ENCODE measurements at regions not wholly inside any gene's neighbourhood (a gene's known extent, or its start where the extent isn't known, plus 50 kb on each side); places are given as distances from the start of the nearest gene placed in this dataset.

DNA sequence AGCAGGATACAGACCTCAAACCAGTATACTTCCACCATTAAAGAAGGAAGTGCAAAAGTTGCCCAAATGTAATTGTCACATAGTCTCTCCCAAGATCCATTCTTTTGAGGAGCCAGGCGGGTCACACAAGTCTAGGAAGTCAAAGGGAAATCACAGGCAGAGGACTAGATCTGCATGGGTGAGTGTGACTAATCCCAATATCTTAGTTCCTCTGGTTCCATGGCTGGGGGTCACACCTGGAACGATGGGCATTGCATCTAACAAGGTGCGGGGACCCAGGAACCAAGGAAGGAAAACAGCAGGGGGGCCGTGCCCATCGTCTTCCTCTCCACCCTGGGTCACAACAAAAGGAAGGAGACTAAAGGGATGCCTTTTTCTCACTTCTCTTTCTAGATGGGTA lies 1138.8 kb downstream of the XPNPEP1 start:
- TF ChIP-seq, protein P1, sequence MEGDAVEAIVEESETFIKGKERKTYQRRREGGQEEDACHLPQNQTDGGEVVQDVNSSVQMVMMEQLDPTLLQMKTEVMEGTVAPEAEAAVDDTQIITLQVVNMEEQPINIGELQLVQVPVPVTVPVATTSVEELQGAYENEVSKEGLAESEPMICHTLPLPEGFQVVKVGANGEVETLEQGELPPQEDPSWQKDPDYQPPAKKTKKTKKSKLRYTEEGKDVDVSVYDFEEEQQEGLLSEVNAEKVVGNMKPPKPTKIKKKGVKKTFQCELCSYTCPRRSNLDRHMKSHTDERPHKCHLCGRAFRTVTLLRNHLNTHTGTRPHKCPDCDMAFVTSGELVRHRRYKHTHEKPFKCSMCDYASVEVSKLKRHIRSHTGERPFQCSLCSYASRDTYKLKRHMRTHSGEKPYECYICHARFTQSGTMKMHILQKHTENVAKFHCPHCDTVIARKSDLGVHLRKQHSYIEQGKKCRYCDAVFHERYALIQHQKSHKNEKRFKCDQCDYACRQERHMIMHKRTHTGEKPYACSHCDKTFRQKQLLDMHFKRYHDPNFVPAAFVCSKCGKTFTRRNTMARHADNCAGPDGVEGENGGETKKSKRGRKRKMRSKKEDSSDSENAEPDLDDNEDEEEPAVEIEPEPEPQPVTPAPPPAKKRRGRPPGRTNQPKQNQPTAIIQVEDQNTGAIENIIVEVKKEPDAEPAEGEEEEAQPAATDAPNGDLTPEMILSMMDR (IDR thresholded peaks at IDR 0.05; ENCODE audit: insufficient read depth, low read depth, low read length), result no peak
- H3K4me3 ChIP-seq (ENCODE audit: low read depth, low read length), result no peak overlapping the region

DNA sequence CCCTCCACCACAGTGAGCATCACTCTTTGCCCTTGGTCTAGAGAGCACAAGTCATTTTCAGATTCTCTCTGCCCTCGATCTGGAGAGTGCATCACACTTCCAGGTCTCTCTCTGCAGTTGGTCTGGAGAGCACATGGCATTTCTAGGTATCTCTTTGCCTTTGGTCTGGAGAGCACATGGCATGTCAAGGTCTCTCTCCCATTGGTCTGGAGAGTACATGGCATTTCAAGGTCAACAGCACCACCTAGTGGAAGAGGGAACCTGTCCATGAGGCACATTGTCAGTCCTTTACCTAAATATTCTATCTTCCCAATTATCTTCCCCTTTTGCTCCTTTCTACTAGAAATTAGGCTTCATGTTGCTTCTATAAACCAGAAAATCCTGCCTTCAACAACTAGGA lies 1139.4 kb downstream of the XPNPEP1 start:
- no peak overlapping the region for H3K4me3 ChIP-seq (ENCODE audit: low read depth, low read length)
- peak; percentile 43 for DNase-seq (ENCODE audit: low read depth)
- TF ChIP-seq, protein P1 (IDR thresholded peaks at IDR 0.05; ENCODE audit: insufficient read depth, low read depth, low read length), result peak; percentile 38

More for the DNA sequence above, 1138.8 kb downstream of the XPNPEP1 start:
- DNase-seq (ENCODE audit: low read depth), result no peak

DNA sequence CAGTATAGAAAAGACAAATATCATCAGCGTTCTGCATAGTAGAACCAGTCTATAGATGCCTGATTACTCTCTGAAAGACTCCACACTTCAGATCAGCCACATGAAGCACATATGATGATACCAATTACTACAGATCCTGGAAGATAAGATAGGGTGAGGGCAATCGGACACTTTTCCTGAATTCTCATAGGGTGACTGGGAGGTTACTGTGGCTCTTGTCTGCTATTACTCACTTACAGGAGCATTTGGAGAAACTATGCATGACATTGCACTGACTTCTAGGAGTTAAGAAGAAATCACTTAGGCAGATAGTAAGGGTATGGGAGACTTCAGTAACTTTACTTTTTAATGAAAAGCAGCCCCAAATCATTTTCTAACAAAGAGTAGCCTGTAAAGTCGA lies 1140.9 kb downstream of the XPNPEP1 start:
- no peak overlapping the region for H3K4me3 ChIP-seq (ENCODE audit: low read depth, low read length)
- TF ChIP-seq, protein P1 (IDR thresholded peaks at IDR 0.05; ENCODE audit: insufficient read depth, low read depth, low read length), result no peak
- no peak for DNase-seq (ENCODE audit: low read depth)

DNA sequence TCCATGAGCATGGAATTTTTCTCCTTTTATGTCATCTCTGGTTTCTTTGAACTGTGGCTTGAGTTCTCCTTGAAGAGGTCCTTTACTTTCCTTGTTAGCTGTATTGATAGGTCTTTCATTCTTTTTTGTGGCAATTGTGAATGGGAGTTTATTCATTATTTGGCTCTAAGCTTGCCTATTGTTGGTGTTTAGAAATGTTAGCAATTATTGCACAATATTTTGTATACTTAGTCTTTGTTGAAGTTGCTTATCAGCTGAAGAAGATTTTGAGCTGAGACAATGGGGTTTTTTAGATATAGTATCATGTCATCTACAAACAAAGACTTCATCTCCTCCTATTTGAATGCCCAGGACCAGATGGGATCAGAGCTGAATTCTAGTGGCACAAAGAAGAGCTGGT lies 1143.8 kb downstream of the XPNPEP1 start:
- TF ChIP-seq, protein P1 (IDR thresholded peaks at IDR 0.05; ENCODE audit: insufficient read depth, low read depth, low read length), result no peak
- no peak overlapping the region for H3K4me3 ChIP-seq (ENCODE audit: low read depth, low read length)

DNA sequence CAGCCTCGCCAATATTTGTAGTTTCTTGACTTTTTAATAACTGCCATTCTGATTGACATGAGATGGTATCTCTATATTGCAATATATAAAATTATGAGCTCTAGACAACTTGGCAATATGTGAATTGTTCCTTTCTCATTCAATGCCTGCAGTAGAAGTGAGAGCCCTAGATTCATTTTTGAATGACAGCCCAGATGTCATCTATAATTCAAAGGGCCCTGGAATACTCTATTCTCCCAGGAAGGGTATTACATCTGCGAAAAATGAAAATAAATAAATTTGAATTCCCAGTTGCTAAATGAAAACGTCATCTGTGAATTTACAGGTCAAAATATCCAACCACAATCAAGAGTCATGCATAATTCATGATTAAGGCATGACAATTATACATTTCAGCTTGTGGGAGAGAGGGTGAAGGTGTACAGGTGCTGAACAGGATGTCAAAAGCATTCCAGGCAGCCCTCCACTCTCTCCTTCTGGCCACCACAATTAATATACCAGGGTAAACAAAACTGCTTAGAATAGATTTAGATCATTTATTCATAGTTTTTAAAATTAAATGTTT lies 1147.3 kb downstream of the XPNPEP1 start:
- TF ChIP-seq, protein P1 (IDR thresholded peaks at IDR 0.05; ENCODE audit: insufficient read depth, low read depth, low read length), result no peak
- H3K4me3 ChIP-seq (ENCODE audit: low read depth, low read length), result no peak overlapping the region
- peak; percentile 23 for DNase-seq (ENCODE audit: low read depth)

More for the DNA sequence above, 1143.8 kb downstream of the XPNPEP1 start:
- DNase-seq (ENCODE audit: low read depth), result no peak

DNA sequence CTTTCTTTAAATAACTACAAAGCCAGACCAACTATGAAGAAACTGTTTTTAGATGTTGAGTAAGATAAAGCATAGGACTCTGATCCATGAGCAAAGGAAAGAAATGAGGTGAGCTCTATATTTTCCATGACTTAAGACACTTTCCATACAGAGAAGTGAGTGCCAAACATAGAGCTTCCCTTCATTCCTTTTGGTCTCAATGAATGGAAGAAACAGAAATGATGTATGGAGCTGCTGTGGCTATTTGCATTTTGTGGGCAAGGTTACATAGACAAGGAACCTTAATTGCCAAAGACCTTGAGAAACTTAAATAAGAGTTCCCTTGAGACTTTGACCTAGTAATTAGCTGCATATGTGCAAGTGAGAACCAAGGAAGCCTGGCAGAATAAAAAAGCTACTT lies 1152.2 kb downstream of the XPNPEP1 start:
- no peak overlapping the region for H3K4me3 ChIP-seq (ENCODE audit: low read depth, low read length)
- no peak for DNase-seq (ENCODE audit: low read depth)
- TF ChIP-seq, protein P1 (IDR thresholded peaks at IDR 0.05; ENCODE audit: insufficient read depth, low read depth, low read length), result no peak

DNA sequence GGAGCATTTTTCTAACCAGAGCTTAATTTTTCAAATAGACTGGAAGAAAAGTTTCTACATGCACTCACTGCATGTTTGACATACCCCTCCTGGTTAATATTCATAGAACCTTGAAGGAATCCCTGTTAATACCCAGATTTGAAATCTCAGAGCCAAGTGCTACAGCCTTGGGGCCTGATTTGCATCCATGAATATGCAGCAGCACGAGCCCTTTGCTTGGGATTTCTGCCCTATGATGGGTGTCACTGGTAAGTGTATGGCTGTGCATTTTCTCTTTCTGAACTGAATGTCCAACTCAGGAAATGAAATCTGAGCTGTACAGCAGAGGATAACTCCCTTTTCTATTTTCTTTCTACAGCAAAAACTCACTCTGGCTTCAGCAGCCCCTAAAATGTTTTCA lies 1157.5 kb downstream of the XPNPEP1 start:
- TF ChIP-seq, protein P1 (IDR thresholded peaks at IDR 0.05; ENCODE audit: insufficient read depth, low read depth, low read length), result no peak
- DNase-seq (ENCODE audit: low read depth), result no peak
- H3K4me3 ChIP-seq (ENCODE audit: low read depth, low read length), result no peak overlapping the region

Measured in fibroblast of villous mesenchyme (primary cell).